K562 (cell line): ENCODE measurements at regions not wholly inside any gene's neighbourhood (a gene's known extent, or its start where the extent isn't known, plus 50 kb on each side); places are given as distances from the start of the nearest gene placed in this dataset.

Experiments used
- ATAC-seq: fragments of 200-7000 bp; cut with Tn5 transposase; 3 replicates; pipeline ENCODE4 v1.9.1; 2020; ENCODE audit warnings: moderate library complexity
- BruUV-seq: library from RNA; stranded (reverse); fragments of 400-500 nt; replicated peaks from 2 replicates; lab custom pipeline; 2021; lab: Mats Ljungman, UMichigan
- CTCF ChIA-PET: fragments of 300-600 bp; formaldehyde crosslinking; extraction: SDS; loops from one replicate; lab custom pipeline; 2021; ENCODE audit warnings: low intra/inter-chr PET ratio; lab: Yijun Ruan, JAX
- POLR2A ChIA-PET: fragments of 300-600, 350-650 bp; sonication (Branson Sonifier 250); formaldehyde crosslinking; extraction: SDS; loops from one replicate; lab custom pipeline; 2021; ENCODE audit warnings: antibody characterized with exemption, inconsistent platforms; lab: Yijun Ruan, JAX
- DNase-seq, 4 experiments: peaks; one replicate each; pipeline versions ENCODE4 v3.0.0 to v3.0.0-alpha.2; 2011 to 2018; ENCODE audit warnings: low spot score in 3 of 4, mixed read lengths in 3 of 4; ENCODE audit errors: extremely low read depth in 1 of 4
- FAIRE-seq: peaks from 2 replicates; lab custom pipeline; 2011; peaks lifted over from hg19 to GRCh38; lab: Jason Lieb, UNC
- H2AFZ ChIP-seq: 2 replicates; pipeline ENCODE4 v1.6.0; 2011; ENCODE audit warnings: low read depth, low read length, control low read depth, inconsistent platforms
- H3K27ac ChIP-seq: fragments of 200-600 bp; 3 replicates; pipeline ENCODE4 v1.8.0; 2011; ENCODE audit warnings: low read depth, mild to moderate bottlenecking, control low read depth, inconsistent platforms, low read length, moderate library complexity, mixed read lengths; ENCODE audit errors: extremely low read depth
- H3K27me3 ChIP-seq, 2 experiments: fragments of 300-600 bp in 1 of 2; 2 replicates in 1 of 2; 3 replicates in 1 of 2; pipeline versions ENCODE4 v1.6.0 to v1.8.0; 2011; ENCODE audit warnings: inconsistent platforms in 2 of 2, low read length in 2 of 2, mild to moderate bottlenecking in 1 of 2, mixed read lengths in 1 of 2, moderate library complexity in 1 of 2; ENCODE audit not compliant: control insufficient read depth in 2 of 2, insufficient read depth in 2 of 2
- H3K36me3 ChIP-seq: fragments of 300-600 bp; 3 replicates; pipeline ENCODE4 v1.8.0; 2011; ENCODE audit warnings: mild to moderate bottlenecking, low read length, inconsistent platforms; ENCODE audit not compliant: control insufficient read depth, insufficient read depth
- H3K4me1 ChIP-seq, 2 experiments: fragments of 200-600 bp in 1 of 2; replicated peaks in 1 of 2; 2 replicates in 1 of 2; 3 replicates in 1 of 2; pipeline versions ENCODE4 v1.5.1 to v1.8.0; 2011; ENCODE audit warnings: inconsistent platforms in 2 of 2, low read length in 2 of 2, mild to moderate bottlenecking in 1 of 2, mixed read lengths in 1 of 2, moderate library complexity in 1 of 2; ENCODE audit not compliant: control insufficient read depth in 2 of 2, insufficient read depth in 2 of 2
- H3K4me2 ChIP-seq: 2 replicates; pipeline ENCODE4 v1.6.1; 2011; ENCODE audit warnings: low read length, control low read depth, inconsistent platforms, mixed read lengths; ENCODE audit not compliant: insufficient read depth
- H3K4me3 ChIP-seq: fragments of 200-600 bp; sonication (generic), shearing (Covaris generic); 2 replicates; pipeline ENCODE4 v1.5.1; 2016; ENCODE audit warnings: control low read depth, inconsistent platforms
- H3K79me2 ChIP-seq: fragments of 200-600 bp; 3 replicates; pipeline ENCODE4 v1.8.0; 2011; ENCODE audit warnings: low read length, inconsistent platforms; ENCODE audit not compliant: control insufficient read depth, insufficient read depth
- H3K9ac ChIP-seq, 2 experiments: 2 replicates each; pipeline versions ENCODE4 v1.6.0 to v1.6.1; 2011; ENCODE audit warnings: low read depth in 2 of 2, low read length in 2 of 2, control low read depth in 1 of 2, inconsistent platforms in 1 of 2, mild to moderate bottlenecking in 1 of 2, mixed read lengths in 1 of 2; ENCODE audit not compliant: insufficient read depth in 1 of 2
- H3K9me1 ChIP-seq: one replicate; pipeline ENCODE4 v1.6.0; 2011; ENCODE audit warnings: inconsistent platforms, mild to moderate bottlenecking, low read length, moderate library complexity; ENCODE audit not compliant: control insufficient read depth, insufficient read depth
- H3K9me3 ChIP-seq: replicated peaks from 2 replicates; pipeline ENCODE4 v1.5.1; 2011; ENCODE audit warnings: low read depth, low read length, inconsistent platforms; ENCODE audit not compliant: control insufficient read depth, insufficient read depth
- H4K20me1 ChIP-seq: replicated peaks from 2 replicates; pipeline ENCODE4 v1.6.1; 2011; ENCODE audit warnings: low read length, inconsistent platforms, mixed read lengths; ENCODE audit not compliant: control insufficient read depth, insufficient read depth
- ASH1L ChIP-seq: fragments of 450-650 bp; IDR thresholded peaks from 2 replicates; pipeline ENCODE4 v1.6.1; 2018; ENCODE audit warnings: borderline replicate concordance, mild to moderate bottlenecking, low read depth; ENCODE audit not compliant: partially characterized antibody
- CGGBP1 ChIP-seq: fragments of 250-450 bp; sonication (Bioruptor Pico); IDR thresholded peaks from 2 replicates; pipeline ENCODE4 v1.9.0; 2021; ENCODE audit warnings: mild to moderate bottlenecking
- CHCHD3 ChIP-seq: fragments of 250-450 bp; sonication (Bioruptor Pico); IDR thresholded peaks from 2 replicates; pipeline ENCODE4 v2.1.2; 2022; ENCODE audit warnings: mild to moderate bottlenecking
- EP300 ChIP-seq: IDR thresholded peaks from 2 replicates; pipeline ENCODE4 v1.6.1; 2012; ENCODE audit warnings: low read length, improper control_type of control experiment
- HNRNPUL1 ChIP-seq: fragments of 200-400 bp; formaldehyde crosslinking; IDR thresholded peaks from 2 replicates; pipeline ENCODE4 v1.6.1; 2017; ENCODE audit warnings: low read length
- SREBF1 ChIP-seq: fragments of 150-350 bp; IDR thresholded peaks from 2 replicates; pipeline ENCODE4 v1.6.1; 2014; ENCODE audit warnings: antibody characterized with exemption, low read depth, low read length, borderline replicate concordance
- XRCC5 ChIP-seq: fragments of 200-400 bp; formaldehyde crosslinking; IDR thresholded peaks from 2 replicates; pipeline ENCODE4 v1.6.1; 2017; ENCODE audit warnings: low read depth, mild to moderate bottlenecking, low read length
- WGBS: fragments of 100-300 bp; shearing (Covaris generic); methylation state at CpG from one replicate; pipeline ENCODE4 v1.1.6; 2016; ENCODE audit warnings: low coverage, mixed read lengths; ENCODE audit not compliant: insufficient coverage; ENCODE audit errors: missing lambda C conversion rate; 5-methylcytosine and 5-hydroxymethylcytosine counted together
- in situ Hi-C: fragments of 300-500 bp; cut with MboI; formaldehyde crosslinking; loops from 4 replicates; pipeline ENCODE4 v1.15.0; 2018; ENCODE audit warnings: inconsistent platforms, mixed read lengths
- intact Hi-C: fragments of 100-400 bp; cut with micrococcal nuclease; formaldehyde crosslinking; loops from 2 replicates; pipeline ENCODE4 v1.14.2; 2022
- TF ChIP-seq, protein P1 (sequence below), 3 experiments: fragments of 200-800 bp in 1 of 3; sonication (Bioruptor generic) in 1 of 3; sonication (generic) in 1 of 3; formaldehyde crosslinking in 1 of 3; IDR thresholded peaks; 2 replicates each; pipeline versions ENCODE4 v1.6.1 to v1.8.0; 2016 to 2022; ENCODE audit warnings: mild to moderate bottlenecking in 2 of 3, missing compliant biosample characterization in 2 of 3, missing genetic modification characterization in 2 of 3, missing genetic modification reagents in 1 of 3

DNA sequence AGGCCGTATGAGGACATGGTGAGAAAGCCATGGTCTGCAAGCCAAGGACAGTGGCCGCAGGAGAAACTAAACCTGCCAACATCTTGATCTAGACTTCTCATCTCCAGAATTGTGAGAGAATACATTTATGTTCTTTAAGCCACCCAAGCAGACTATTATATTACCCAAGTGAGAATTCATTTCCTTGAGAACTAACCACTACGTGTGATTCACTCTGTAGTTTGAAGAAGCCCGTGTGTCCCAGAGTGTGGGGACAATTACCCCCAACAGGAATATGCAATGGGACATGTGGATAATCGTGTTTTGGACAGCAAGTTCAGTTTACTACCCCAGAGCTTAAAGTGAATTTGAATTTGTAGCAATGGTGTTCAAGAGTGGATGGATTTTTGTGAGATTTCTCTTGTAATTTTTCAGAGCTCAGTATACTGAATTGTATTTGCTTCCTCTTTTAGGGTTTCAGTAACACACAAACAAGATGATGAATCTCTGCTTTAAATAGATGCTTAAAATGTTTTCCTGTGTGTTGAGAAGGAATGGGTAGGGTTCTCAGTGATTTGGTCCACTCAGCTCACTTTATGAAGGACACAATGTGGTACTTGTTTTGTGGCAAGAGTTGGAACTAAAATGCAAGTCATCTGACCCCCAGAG lies 100.0 kb upstream of the ARHGAP20 start (continued):
- TF ChIP-seq, protein P1, sequence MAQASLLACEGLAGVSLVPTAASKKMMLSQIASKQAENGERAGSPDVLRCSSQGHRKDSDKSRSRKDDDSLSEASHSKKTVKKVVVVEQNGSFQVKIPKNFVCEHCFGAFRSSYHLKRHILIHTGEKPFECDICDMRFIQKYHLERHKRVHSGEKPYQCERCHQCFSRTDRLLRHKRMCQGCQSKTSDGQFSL (CRISPR knock-in tag; IDR thresholded peaks at IDR 0.05) = no peak
- TF ChIP-seq, protein P1 (tag; IDR thresholded peaks at IDR 0.05) = no peak
- TF ChIP-seq EP300 (no peak), SREBF1 (no peak), XRCC5 (no peak), CHCHD3 (CRISPR knock-in tag) (no peak), HNRNPUL1 (no peak)

DNA sequence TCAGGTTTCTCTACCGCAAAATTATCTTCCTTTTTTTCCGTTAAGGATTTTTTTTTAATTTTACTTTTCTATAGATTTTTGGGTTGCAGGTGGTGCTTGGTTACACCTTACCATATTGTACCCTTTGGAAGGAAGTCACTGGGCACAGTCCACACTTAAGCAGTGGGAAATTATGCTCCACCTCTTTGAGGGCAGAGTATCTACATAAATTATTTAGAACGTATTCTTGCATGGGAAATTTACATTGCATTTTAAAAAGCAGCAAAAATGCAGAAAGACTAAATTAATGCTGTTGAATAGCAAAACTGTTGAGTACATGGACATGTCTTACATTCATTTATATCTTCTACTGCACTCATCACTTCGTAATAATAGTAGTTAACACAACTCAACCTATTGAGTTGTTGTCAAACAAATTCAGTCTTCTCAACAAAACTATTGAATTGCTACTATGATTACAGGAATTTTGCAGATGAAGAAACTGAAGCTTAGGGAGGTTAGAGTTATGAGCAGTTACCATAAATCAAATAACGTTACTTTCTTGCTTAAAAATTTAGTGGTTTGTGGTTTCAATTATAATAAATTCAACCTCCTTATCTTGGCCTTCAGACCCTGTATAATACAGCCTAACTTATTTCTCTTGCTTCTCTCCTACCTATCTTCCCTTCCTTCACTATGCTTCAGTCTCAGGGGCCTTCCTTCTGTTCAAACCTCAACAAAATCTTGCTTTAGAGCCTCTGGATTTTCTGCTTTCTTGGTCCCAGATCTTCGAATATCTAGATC lies 97.4 kb upstream of the ARHGAP20 start:
- ATAC-seq (no peak), DNase-seq (no peak), FAIRE-seq (no peak)
- Histone ChIP-seq H2AFZ (no peak overlapping the region), H3K9ac (no peak overlapping the region), H3K27ac (no peak overlapping the region), H4K20me1 (no peaks in the 10 kb centered on the region), H3K9me1 (no peaks in the 10 kb centered on the region)
- CTCF ChIA-PET = no interaction called here
- in situ Hi-C loops = no loop called here
- TF ChIP-seq ASH1L (no peak), CGGBP1 (CRISPR knock-in tag) (no peak)
- TF ChIP-seq, all 486 proteins: peak for 0
- Histone ChIP-seq H3K36me3 (no peaks in the 10 kb centered on the region), H3K4me2 (no peak overlapping the region), H3K27me3 (no peaks in the 10 kb centered on the region), H3K79me2 (no peaks in the 10 kb centered on the region), H3K9me3 (no peaks in the 10 kb centered on the region; the same call in 1 of the 2 replicates), H3K4me3 (no peak overlapping the region), H3K4me1 (no peaks in the 10 kb centered on the region)
- intact Hi-C loops = no loop called here
- no TSS peak for BruUV-seq
- WGBS = 0% methylated on average over 6 of the region's 6 CpGs
- POLR2A ChIA-PET = no interaction called here
